ENCODE measurements at regions not wholly inside any gene's neighbourhood (a gene's known extent, or its start where the extent isn't known, plus 50 kb on each side); places are given as distances from the start of the nearest gene placed in this dataset.
A peak's percentile ranks its signal among the peaks of the same experiment; 100 is the strongest.

GRCh38 chr4:81632581-81633299 lies 161.0 kb upstream of the RASGEF1B start:
- H3K36me3 ChIP-seq (ENCODE audit: control insufficient read depth, insufficient read depth, low read length), result no peaks in the 10 kb centered on the region
- no peak overlapping the region for H3K4me2 ChIP-seq (ENCODE audit: extremely low read depth, insufficient read depth, low read length)
- DNase-seq (ENCODE audit: low read depth in 2 of 2), result peak in 1 of 2 donors; percentile 29
- no peaks in the 10 kb centered on the region for H3K79me2 ChIP-seq (ENCODE audit: control insufficient read depth, insufficient read depth, low read length)
- H4K20me1 ChIP-seq (ENCODE audit: control insufficient read depth, extremely low read depth, insufficient read depth, low read length), result no peaks in the 10 kb centered on the region
- no peaks in the 10 kb centered on the region for H3K9me3 ChIP-seq (ENCODE audit: control insufficient read depth, insufficient read depth, low read depth, low read length)
- H3K4me3 ChIP-seq (replicated peaks in 1 of 4; ENCODE audit: control extremely low read depth in 1 of 4, insufficient read depth in 1 of 4, low read depth in 3 of 4, low read length in 4 of 4), result no peak overlapping the region
- TF ChIP-seq EZH2 (IDR thresholded peaks at IDR 0.05; ENCODE audit: low read length, missing control alignments) (no peak), CTCF (conservative IDR thresholded peaks at IDR 0.05 in 1 of 2, IDR thresholded peaks at IDR 0.05 in 1 of 2; ENCODE audit: low read depth in 1 of 2, low read length in 2 of 2) (no peak)
- H3K9ac ChIP-seq (ENCODE audit: insufficient read depth, low read length), result no peak overlapping the region
- peaks cover 6% of the 10 kb centered on the region for H3K4me1 ChIP-seq (ENCODE audit: control insufficient read depth, extremely low read depth, insufficient read depth, low read length)
- H3K27ac ChIP-seq (ENCODE audit: insufficient read depth, low read length), result peak overlapping the region; percentile 49
- H2AFZ ChIP-seq (ENCODE audit: low read length), result no peak overlapping the region
- H3K27me3 ChIP-seq (ENCODE audit: control insufficient read depth, insufficient read depth, low read length), result no peaks in the 10 kb centered on the region

- Histone ChIP-seq H3K4me2 (ENCODE audit: extremely low read depth, insufficient read depth, low read length) (no peak overlapping the region), H3K79me2 (ENCODE audit: control insufficient read depth, insufficient read depth, low read length) (no peaks in the 10 kb centered on the region), H3K4me3 (replicated peaks in 1 of 4; ENCODE audit: control extremely low read depth in 1 of 4, insufficient read depth in 1 of 4, low read depth in 3 of 4, low read length in 4 of 4) (no peak overlapping the region), H3K9ac (ENCODE audit: insufficient read depth, low read length) (no peak overlapping the region), H3K27me3 (ENCODE audit: control insufficient read depth, insufficient read depth, low read length) (no peaks in the 10 kb centered on the region), H2AFZ (ENCODE audit: low read length) (no peak overlapping the region), H4K20me1 (ENCODE audit: control insufficient read depth, extremely low read depth, insufficient read depth, low read length) (no peaks in the 10 kb centered on the region), H3K36me3 (ENCODE audit: control insufficient read depth, insufficient read depth, low read length) (no peaks in the 10 kb centered on the region), H3K27ac (ENCODE audit: insufficient read depth, low read length) (peak overlapping the region; percentile 49), H3K4me1 (ENCODE audit: control insufficient read depth, extremely low read depth, insufficient read depth, low read length) (peaks cover 6% of the 10 kb centered on the region), H3K9me3 (ENCODE audit: control insufficient read depth, insufficient read depth, low read depth, low read length) (no peaks in the 10 kb centered on the region)
- peak; percentile 84 to 86 for DNase-seq (ENCODE audit: low read depth in 2 of 2)
- TF ChIP-seq CTCF (conservative IDR thresholded peaks at IDR 0.05 in 1 of 2, IDR thresholded peaks at IDR 0.05 in 1 of 2; ENCODE audit: low read depth in 1 of 2, low read length in 2 of 2) (no peak), EZH2 (IDR thresholded peaks at IDR 0.05; ENCODE audit: low read length, missing control alignments) (no peak)
These were observed 160.3 kb upstream of the RASGEF1B start for GRCh38 chr4:81631958-81632441.

- no peak overlapping the region for H2AFZ ChIP-seq (ENCODE audit: low read length)
- H3K4me1 ChIP-seq (ENCODE audit: control insufficient read depth, extremely low read depth, insufficient read depth, low read length), result peaks cover 6% of the 10 kb centered on the region
- no peak overlapping the region for H3K4me2 ChIP-seq (ENCODE audit: extremely low read depth, insufficient read depth, low read length)
- H3K9me3 ChIP-seq (ENCODE audit: control insufficient read depth, insufficient read depth, low read depth, low read length), result no peaks in the 10 kb centered on the region
- no peak overlapping the region for H3K27ac ChIP-seq (ENCODE audit: insufficient read depth, low read length)
- H3K36me3 ChIP-seq (ENCODE audit: control insufficient read depth, insufficient read depth, low read length), result no peaks in the 10 kb centered on the region
- DNase-seq (ENCODE audit: low read depth in 2 of 2), result no peak
- no peak overlapping the region for H3K9ac ChIP-seq (ENCODE audit: insufficient read depth, low read length)
- H3K79me2 ChIP-seq (ENCODE audit: control insufficient read depth, insufficient read depth, low read length), result no peaks in the 10 kb centered on the region
- no peaks in the 10 kb centered on the region for H3K27me3 ChIP-seq (ENCODE audit: control insufficient read depth, insufficient read depth, low read length)
- TF ChIP-seq CTCF (conservative IDR thresholded peaks at IDR 0.05 in 1 of 2, IDR thresholded peaks at IDR 0.05 in 1 of 2; ENCODE audit: low read depth in 1 of 2, low read length in 2 of 2) (no peak), EZH2 (IDR thresholded peaks at IDR 0.05; ENCODE audit: low read length, missing control alignments) (no peak)
- H3K4me3 ChIP-seq (replicated peaks in 1 of 4; ENCODE audit: control extremely low read depth in 1 of 4, insufficient read depth in 1 of 4, low read depth in 3 of 4, low read length in 4 of 4), result no peak overlapping the region
- H4K20me1 ChIP-seq (ENCODE audit: control insufficient read depth, extremely low read depth, insufficient read depth, low read length), result no peaks in the 10 kb centered on the region
These were observed 157.7 kb upstream of the RASGEF1B start for GRCh38 chr4:81629366-81629765.
